ENCODE measurements at regions not wholly inside any gene's neighbourhood (a gene's known extent, or its start where the extent isn't known, plus 50 kb on each side); places are given as distances from the start of the nearest gene placed in this dataset.

GRCh38 chr5:128019391-128019790 is 64.2 kb upstream of the SLC12A2 start:
- H3K4me3 ChIP-seq (ENCODE audit: control insufficient read depth, low read depth, low read length): no peak overlapping the region
- TF ChIP-seq CTCF (conservative IDR thresholded peaks at IDR 0.05; ENCODE audit: control insufficient read depth, insufficient read depth, low read depth, low read length): no peak
- no peak for DNase-seq (ENCODE audit: low read depth)

GRCh38 chr5:128020012-128020411 is 63.6 kb upstream of the SLC12A2 start:
- no peak overlapping the region for H3K4me3 ChIP-seq (ENCODE audit: control insufficient read depth, low read depth, low read length)
- no peak for TF ChIP-seq CTCF (conservative IDR thresholded peaks at IDR 0.05; ENCODE audit: control insufficient read depth, insufficient read depth, low read depth, low read length)
- no peak for DNase-seq (ENCODE audit: low read depth)

- no peak overlapping the region for H3K4me3 ChIP-seq (ENCODE audit: control insufficient read depth, low read depth, low read length)
- no peak for TF ChIP-seq CTCF (conservative IDR thresholded peaks at IDR 0.05; ENCODE audit: control insufficient read depth, insufficient read depth, low read depth, low read length)
- DNase-seq (ENCODE audit: low read depth): no peak
Measured at GRCh38 chr5:128021411-128021810, 62.2 kb upstream of the SLC12A2 start.
